Stimulated activated CD4-positive, alpha-beta T cell treated with anti-CD3 and anti-CD28 coated beads, Interleukin-15, amount 100 ng/mL, for 24 hours (primary cell): ENCODE measurements at regions not wholly inside any gene's neighbourhood (a gene's known extent, or its start where the extent isn't known, plus 50 kb on each side); places are given as distances from the start of the nearest gene placed in this dataset.
"Not testable (repeated sequence)": the region's sequence is repeated elsewhere in the genome, so short reads cannot be mapped to it uniquely, and the experiment has no call there.

Experiments used
- DNase-seq: peaks from one replicate; pipeline ENCODE4 v3.0.0-alpha.2; 2020

DNA sequence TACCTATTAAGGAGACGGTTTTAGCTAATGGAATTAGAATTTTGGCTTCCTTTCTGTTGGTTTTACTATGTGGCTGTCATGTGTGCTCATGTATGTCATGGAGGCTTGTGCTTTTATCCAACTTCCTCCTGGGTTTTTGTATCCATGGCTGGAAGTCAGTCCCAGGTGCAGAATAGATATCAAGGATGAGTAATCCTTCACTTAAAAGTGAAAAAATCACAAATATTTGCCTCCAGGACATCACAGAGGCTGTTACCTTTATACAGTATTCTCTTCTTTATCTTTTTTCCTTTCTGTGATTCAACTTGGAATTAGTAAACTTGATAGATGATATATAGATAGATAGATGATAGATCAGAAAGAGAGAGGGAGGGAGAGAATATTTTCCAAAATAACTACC, 706.8 kb downstream of the GALC start:
- DNase-seq = no peak

DNA sequence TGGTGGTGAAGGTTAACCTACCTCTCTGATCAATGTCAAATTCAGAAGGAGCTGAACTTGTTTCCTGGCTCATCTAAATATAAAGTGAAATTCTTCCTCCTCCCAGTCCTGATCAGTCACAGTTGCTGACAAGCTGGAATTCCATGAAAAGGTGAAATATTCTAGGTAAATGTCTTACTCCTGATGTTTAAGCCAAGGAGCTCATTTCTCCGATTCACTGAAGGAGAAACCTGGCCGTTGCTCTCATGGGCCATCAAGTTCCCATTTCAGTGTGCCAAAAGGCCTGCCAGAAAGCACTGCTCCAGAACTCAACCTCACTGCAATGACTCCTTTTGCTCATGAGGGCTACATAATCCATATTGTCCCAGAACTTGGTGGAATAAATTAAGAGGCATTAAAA, 707.5 kb downstream of the GALC start:
- DNase-seq = no peak

DNA sequence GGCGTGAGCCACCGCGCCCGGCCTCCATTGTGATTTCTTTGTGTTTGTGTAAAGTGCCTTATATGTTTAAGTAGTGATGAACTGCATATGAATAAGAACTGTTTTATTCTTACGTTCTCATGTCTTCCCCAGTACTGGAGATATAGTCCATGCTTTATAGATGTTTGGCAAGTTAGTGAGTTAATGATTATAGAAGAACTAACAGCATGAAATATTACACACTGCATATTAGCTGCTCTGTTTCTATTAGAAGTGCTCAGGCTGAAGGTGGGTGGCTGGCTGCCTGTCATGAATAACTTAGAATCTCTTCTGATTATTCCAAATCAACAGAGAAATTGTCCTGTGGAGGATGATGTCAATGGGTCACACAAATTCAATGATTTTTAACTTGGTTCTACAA, 709.4 kb downstream of the GALC start:
- no peak for DNase-seq

DNA sequence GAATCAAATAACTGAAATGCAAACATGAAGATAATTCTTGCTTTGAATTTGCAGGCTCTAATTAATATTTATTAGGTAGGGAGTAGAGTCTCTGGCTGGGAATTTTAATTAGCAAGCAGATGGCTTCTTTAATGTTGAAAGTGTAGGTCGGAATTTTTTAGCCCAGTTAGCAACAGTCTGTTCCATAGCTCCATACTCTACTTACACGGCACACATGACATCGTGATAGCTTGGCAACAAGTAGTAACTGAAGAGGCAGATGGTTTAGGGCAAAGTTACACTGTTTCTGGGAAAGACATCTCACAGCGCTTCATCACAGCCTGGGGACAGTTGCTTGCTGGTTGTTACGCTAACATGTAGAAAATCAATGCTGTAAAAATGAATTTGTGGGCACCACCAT, 710.7 kb downstream of the GALC start:
- DNase-seq = no peak

DNA sequence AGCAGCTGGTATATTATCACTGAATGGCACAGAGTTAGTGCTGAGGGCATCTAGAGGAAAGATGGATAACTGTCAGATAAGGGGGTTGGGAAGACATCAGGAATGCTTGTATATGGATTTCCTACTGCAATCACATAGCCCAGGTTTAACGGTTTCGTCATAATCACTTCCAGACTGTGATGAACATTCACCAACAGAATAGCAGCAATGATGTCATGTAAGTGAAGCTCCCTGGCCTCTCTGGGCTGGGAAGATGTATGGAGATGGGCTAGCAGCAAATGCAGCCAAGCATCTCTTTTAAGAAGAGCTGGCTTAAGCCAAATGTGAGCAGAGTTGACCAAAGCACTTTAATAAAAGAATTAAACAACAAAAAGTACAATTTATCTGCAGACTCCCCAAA, 714.6 kb downstream of the GALC start:
- no peak for DNase-seq

DNA sequence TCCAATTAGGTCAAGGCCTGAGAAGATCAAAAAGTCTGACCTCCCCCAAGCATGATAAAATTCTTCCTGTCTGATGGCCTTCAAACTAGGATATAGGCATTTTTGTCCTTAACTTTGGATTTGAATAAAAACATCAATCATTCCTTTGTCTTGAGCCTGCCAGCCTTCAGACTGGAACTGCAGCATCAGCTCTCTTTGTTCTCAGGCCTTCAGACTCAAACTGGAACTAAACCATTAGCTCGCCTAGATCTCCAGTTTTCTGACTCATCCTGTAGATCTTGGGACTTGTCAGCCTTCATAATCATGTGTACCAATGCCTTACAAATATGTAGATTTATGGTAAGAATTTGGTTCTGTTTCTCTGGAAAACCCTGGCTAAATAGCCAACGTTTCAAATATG, 721.7 kb downstream of the GALC start:
- no peak for DNase-seq

DNA sequence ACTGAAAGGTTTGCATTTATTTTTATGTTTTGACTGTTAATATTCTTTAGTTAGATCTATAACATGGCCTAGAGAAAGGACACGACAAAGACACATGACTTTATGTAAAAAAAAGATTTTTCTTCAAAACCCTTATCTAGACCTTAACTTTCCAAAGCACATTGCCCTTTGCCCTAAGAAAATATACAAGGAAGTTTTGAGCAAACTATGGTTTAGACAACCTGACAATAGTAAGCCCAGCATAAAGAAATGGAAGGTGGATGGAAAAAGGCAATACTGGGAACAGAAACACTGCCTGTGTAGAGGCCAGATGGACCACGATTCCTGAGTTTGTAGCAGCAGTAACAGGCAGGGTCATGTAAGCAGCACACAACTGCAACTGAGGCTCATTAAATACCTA, 724.0 kb downstream of the GALC start:
- no peak for DNase-seq

DNA sequence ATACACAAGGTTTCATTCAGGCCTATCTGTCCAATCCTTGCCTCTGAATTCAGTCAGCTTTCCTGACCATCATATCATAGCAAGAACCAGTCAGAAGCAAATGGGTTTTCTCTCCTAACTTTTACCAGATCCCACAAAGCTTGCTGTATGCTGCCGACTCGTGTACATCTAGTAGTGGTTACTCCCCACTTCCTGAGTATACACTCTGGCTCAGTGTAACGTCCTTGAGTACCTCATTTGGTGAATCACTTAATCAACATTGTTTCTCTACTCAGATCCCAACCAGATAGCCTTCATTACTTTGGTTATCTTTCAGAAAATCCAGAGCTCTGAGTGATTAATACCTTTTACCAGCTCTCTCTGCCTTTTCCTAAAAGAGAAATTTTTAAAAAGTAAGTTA, 728.2 kb downstream of the GALC start:
- no peak for DNase-seq

DNA sequence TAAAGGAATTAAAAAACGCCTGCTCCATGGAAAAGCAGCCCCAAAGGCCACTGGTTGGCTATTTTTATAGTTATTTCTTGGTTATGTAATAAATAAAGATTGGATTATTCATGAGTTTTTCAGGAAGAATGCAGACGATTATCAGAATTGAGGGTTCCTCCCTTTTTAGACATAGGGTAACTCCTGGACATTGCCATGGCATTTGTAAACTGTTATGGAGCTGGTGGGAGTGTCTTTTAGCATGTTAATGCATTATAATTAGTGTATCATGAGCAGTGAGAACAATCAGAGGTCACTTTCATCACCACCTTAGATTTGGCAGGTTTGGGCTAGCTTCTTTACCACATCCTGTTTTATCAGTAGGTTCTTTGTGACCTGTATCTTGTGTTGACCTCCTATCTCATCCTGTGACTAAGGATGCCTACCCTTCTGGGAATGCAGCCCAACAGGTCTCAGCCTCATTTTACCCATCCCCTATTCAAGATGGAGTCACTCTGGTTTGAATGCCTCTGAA, 728.7 kb downstream of the GALC start:
- no peak for DNase-seq

DNA sequence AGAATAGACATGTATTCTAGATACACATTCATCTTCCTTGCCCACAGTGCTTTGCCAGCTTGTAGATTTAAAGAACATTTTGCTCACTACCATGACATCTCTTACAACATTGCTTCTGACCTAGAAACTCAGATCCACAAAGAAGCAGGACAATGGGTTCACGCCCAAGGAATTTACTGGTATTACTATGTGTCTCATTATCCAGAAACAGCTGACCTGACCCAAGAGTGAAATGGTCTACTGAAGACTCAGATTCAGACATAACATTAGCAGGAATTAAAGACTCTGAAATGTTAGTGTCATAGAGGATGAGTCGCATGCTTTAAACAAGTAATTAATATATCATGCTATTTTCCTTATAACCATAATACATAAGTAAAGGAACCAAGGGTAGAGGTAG, 731.4 kb downstream of the GALC start:
- DNase-seq = no peak

DNA sequence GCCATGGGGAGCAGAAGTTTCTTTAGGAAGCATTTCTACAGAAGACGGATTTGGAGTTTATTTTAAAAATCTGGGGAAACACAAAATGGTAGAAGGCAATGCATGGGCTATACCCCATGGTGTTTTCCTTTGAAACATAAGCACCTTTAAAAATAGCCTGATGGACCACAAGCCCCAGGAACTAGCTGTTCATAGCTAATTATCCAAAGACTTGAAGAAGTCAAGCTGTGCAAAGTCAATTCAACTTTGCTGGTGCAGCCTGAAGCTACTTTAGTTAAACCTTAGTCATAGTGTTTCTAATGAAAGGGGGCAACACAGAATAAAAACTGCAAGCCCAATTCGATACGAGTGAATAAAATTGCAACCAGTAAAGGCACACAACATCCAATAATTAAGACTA, 732.5 kb downstream of the GALC start:
- DNase-seq = no peak

DNA sequence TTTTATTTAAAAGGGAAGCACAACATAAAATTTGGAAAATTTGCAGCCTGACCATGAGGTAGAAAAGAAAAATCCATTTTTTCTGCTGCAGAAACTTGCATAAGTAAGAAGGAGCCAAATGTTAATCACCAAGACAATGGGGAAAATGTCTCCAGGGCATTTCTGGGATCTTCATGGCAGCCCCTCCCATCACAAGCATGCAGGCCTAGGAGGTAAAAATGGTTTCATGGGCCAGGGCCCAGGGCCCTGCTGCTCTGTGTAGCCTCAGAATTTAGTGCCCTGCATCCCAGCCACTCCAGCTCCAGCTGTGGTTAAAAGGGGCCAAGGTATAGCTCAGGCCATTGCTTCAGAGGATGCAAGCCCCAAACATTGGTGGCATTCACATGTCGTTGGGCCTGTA, 735.6 kb downstream of the GALC start:
- no peak for DNase-seq

DNA sequence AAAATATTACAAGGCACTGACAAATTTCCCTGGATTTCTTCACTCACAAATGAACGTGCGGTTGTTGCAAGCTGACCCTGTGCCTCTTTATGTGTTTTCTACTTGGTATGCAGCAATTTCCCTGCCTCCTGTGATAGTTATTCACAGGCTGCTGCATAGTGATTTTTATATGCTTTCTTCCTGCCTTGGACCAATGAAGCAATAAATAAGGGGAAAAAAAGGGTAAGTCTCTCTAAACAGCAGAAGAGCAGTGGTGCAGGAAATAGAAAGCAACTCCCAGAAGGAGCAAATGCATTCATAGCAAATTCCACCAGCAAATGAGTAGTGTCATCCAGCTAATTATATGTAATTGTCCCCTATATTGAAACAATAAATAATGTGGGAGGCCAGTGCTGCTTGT, 737.9 kb downstream of the GALC start:
- no peak for DNase-seq

DNA sequence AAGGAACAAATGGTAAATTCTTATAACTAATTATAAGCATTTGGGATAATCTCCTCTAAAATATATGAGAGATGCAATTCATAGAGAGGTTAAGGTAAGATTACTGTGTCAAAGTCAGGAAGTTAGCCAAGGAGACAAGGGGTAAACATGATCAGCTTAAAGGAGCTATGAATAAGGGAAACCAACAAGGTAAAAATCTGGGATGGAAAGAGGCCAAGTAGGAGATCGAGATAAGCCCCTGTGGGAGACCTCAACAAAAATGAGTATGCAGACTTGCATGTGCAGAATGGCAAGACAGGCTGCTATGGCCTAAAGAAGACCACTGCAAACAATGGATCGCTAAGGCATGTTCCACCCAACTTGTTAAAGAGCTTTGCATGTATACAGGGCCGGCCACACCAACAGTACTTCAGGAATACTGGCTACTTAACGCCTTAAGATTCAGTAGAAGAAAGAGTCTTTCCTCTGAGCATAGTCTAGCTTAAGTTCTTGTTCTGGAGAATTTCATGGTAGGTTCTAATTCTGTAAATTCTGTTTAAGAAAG, 738.6 kb downstream of the GALC start:
- no peak for DNase-seq

DNA sequence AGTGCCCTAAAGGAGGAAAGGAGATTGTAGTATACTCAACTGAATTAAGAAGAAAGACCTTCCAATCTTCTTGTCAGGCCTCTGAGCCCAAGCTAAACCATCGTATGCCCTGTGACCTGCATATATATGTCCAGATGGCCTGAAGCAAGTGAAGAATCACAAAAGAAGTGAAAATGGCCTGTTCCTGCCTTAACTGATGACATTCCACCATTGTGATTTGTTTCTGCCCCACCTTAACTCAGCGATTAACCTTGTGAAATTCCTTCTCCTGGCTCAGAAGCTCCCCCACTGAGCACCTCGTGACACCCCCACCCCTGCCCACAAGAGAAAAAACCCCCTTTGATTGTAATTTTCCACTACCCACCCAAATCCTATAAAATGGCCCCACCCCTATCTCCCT, 739.2 kb downstream of the GALC start:
- DNase-seq = not testable (repeated sequence)

DNA sequence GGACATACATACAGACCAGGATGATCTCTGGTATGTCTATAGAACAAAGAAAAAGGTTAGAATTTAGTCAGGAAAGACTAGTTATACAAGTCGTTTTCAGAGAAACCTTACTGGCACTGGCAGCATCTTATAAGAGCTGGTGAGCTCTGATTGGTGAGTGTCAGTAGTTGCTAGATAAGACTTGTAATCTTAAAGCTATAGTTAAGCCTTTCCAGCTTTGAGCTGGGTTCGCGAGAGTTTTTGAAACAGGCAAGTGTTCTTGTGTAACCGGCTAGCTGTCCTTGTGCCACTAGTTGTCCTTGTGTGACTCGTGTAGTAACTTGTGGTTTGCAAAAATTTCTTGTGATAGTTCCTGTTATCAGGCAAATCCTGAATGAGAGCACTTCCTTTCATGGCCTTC, 740.9 kb downstream of the GALC start:
- DNase-seq = no peak

DNA sequence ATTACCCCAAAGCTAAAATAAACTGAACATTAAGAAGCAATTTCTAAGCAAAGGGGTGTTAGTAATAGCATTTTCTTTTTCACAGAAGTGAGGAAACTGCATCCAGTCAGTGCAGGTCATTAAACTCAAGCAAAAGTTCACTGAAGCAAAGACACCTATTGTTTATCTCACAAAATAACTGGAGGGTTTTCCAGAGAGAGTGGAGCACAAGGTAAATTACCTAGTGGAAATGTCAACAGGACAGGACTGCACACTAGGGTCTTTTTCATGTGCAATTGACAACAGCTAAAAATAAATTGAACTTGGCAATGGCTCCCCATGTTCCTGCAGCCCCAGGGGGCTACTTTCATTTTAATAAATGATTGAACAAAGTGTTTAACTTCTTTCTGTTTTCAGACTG, 742.0 kb downstream of the GALC start:
- DNase-seq = no peak

DNA sequence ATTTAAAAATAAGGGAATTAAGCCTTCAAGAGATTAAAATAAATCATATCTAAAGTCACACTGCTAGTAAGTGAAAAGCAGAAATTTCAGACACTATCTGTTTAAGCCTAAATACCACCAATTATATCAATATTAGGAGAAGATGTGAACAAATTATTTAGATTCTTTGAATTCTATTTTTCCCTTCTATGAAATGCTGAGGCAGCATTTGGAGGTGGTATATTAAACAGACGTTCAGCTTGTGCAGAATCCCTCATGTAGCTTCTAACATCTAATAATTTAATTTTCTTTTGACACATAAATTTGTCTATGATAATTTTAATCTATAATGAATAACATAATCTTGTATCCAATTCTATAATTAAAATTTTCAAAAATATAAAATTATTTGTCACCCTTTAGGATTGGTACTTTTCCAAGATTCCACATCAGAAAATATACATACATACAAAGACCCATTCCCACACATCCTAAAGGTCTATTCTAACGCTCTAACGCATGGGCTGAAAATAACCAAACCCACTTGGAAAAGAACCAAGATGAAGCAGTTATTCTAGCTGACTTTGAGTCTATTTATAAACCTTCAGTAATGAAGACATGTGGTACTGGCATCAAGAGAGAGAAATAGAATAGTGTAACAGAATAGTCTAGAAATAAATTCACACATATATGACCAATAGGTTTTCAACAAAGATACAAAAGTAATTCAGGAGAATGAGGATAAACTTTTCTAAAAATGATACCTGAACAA, 751.8 kb downstream of the GALC start:
- DNase-seq = no peak

DNA sequence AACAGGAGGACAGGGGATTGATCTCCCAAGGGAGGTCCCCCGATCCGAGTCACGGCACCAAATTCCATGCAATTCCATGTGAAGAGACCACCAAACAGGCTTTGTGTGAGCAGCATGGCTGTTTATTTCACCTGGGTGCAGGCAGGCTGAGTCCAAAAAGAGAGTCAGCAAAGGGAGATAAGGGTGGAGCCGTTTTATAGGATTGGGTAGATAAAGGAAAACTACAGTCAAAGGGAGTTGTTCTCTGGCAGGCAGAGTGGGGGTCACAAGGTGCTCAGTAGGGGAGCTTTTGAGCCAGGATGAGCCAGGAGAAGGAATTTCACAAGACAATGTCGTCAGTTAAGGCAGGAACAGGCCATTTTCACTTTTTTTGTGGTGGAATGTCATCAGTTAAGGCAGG, 752.7 kb downstream of the GALC start:
- not testable (repeated sequence) for DNase-seq

DNA sequence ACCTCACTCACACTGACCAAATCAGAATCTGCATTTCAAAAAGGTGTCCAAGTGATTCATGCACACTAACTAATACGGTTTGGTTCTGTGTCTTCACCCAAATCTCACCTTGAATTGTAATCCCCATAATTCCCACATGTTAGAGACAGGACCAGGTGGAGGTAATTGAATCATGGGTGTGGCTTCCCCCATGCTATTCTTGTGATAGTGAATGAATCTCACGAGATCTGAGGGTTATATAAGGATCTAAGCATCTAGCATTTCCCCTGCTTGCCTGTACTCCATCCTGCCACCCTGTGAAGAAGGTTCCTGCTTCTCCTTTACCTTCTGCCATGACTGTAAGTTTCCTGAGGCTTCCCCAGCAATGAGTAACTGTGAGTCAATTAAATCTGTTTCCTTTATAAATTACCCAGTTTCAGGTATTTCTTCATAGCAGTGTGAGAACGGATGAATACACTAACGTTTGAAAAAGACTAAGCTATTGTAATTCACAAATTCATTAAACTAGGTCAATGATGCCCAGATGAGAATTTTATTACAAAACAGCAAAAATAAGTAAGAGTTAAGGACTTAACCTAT, 759.1 kb downstream of the GALC start:
- DNase-seq = no peak

DNA sequence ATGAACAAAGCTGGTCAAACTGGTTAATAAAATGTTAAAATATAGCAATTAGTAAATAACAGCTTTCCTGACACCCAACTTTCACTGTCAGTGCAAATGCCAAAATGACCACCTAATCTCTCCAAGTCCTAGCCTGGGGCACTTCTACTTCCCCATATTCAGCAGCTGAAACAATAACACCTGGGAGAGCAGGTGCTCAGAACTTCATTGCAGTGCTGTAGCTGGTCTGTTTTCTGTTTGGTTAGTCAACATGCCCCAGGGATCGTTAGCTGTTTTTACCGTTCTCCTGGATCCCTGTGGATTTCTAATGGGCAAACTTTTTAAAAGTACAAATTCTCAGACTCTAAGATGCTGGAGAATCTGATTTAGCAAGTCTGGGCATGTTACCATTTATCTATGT, 759.7 kb downstream of the GALC start:
- DNase-seq = no peak

DNA sequence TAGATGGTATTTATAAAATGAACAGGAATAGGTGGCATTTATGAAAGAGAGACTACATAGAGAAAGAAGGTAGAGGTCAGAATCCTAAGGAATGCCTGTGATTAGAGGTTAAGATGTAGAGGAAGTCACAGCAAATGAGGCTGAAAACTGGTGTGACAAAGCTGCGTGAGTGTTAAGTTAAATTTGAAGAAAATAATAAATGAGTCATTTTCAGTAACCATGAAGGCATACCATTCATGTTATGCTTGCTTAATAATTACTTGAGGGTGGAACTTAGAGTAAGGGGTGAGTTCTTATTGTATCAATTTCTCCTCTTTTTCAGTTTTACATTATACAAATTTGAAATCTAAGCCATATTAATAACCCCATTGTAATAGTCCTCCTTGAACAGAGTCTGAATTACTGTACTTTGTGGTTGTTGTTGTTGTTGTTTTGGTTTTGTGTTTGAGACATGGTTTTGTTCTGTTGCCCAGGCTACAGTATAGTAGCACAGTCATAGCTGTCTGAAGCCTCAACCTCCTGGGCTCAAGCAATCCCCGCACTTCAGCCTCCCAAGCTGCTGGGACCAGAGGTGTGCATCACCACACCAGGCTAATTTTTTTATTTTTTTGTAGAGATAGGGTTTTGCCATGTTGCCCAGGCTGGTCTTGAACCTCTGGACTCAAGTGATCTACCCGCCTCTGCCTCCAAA, 761.5 kb downstream of the GALC start:
- no peak for DNase-seq

DNA sequence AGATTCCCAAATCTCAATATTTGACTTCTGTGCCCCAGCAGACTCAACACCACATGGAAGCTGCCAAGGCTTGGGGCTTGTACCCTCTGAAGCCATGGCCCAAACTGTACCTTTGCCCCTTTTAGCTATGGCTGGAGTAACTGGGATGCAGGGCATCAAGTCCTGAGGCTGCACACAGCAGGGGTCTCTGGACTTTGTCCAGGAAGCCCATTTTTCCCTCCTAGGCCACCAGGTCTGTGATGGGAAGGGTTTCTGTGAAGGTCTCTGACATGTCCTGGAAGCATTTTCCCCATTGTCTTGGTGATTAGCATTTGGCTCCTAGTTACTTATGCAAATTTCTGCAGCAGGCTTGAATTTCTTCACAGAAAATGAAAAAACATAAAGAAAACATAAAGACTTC, 762.3 kb downstream of the GALC start:
- no peak for DNase-seq

DNA sequence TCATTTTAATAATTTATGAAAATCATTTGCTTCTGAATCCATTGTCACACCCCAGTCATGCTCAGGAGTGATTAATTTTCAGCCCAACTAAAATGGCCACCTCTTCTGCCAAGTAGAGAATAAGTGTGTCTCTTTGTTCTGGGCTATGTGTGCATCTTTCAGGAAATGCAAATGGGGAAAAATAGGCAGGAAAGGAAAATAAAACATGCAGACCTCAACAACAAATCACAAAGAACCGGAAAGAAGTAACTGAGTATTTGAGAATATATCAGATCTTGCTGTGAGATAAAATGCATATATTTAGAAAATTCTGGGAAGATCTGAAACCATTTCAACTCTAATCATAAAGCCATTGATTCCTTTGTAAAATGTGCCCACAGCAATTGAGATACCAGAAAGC, 763.9 kb downstream of the GALC start:
- no peak for DNase-seq
